ENCODE measurements at regions not wholly inside any gene's neighbourhood (a gene's known extent, or its start where the extent isn't known, plus 50 kb on each side); places are given as distances from the start of the nearest gene placed in this dataset.
A peak's percentile ranks its signal among the peaks of the same experiment; 100 is the strongest.

- Histone ChIP-seq H3K4me2 (ENCODE audit: low read length) (no peak overlapping the region), H2AFZ (ENCODE audit: low read depth, low read length) (no peak overlapping the region), H3K36me3 (replicated peaks; ENCODE audit: low read depth, low read length) (no peaks in the 10 kb centered on the region), H3K9ac (ENCODE audit: low read length) (no peak overlapping the region), H3K9me3 (ENCODE audit: insufficient read depth, low read length) (no peaks in the 10 kb centered on the region), H3K27me3 (ENCODE audit: low read depth, low read length) (no peaks in the 10 kb centered on the region), H3K4me1 (ENCODE audit: low read length) (no peaks in the 10 kb centered on the region), H3K27ac (ENCODE audit: low read length) (no peak overlapping the region), H4K20me1 (ENCODE audit: insufficient read depth, low read length) (no peaks in the 10 kb centered on the region), H3K79me2 (ENCODE audit: low read length) (no peaks in the 10 kb centered on the region), H3K4me3 (ENCODE audit: low read length) (no peak overlapping the region)
- TF ChIP-seq, protein P1, sequence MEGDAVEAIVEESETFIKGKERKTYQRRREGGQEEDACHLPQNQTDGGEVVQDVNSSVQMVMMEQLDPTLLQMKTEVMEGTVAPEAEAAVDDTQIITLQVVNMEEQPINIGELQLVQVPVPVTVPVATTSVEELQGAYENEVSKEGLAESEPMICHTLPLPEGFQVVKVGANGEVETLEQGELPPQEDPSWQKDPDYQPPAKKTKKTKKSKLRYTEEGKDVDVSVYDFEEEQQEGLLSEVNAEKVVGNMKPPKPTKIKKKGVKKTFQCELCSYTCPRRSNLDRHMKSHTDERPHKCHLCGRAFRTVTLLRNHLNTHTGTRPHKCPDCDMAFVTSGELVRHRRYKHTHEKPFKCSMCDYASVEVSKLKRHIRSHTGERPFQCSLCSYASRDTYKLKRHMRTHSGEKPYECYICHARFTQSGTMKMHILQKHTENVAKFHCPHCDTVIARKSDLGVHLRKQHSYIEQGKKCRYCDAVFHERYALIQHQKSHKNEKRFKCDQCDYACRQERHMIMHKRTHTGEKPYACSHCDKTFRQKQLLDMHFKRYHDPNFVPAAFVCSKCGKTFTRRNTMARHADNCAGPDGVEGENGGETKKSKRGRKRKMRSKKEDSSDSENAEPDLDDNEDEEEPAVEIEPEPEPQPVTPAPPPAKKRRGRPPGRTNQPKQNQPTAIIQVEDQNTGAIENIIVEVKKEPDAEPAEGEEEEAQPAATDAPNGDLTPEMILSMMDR (IDR thresholded peaks at IDR 0.05; ENCODE audit: low read depth, low read length): no peak
- TF ChIP-seq EZH2phosphoT487 (IDR thresholded peaks at IDR 0.05; ENCODE audit: low read depth): no peak
Observed at GRCh38 chr4:160159457-160159856, 1056.6 kb downstream of the RAPGEF2 start.

GRCh38 chr4:160161026-160161425 lies 1058.1 kb downstream of the RAPGEF2 start:
- Histone ChIP-seq H3K36me3 (replicated peaks; ENCODE audit: low read depth, low read length) (no peaks in the 10 kb centered on the region), H3K27me3 (ENCODE audit: low read depth, low read length) (no peaks in the 10 kb centered on the region), H4K20me1 (ENCODE audit: insufficient read depth, low read length) (no peaks in the 10 kb centered on the region), H3K27ac (ENCODE audit: low read length) (no peak overlapping the region), H2AFZ (ENCODE audit: low read depth, low read length) (no peak overlapping the region), H3K9ac (ENCODE audit: low read length) (no peak overlapping the region), H3K4me1 (ENCODE audit: low read length) (no peaks in the 10 kb centered on the region), H3K9me3 (ENCODE audit: insufficient read depth, low read length) (no peaks in the 10 kb centered on the region), H3K4me2 (ENCODE audit: low read length) (no peak overlapping the region), H3K79me2 (ENCODE audit: low read length) (no peaks in the 10 kb centered on the region), H3K4me3 (ENCODE audit: low read length) (no peak overlapping the region)
- TF ChIP-seq, protein P1 (IDR thresholded peaks at IDR 0.05; ENCODE audit: low read depth, low read length): no peak
- TF ChIP-seq EZH2phosphoT487 (IDR thresholded peaks at IDR 0.05; ENCODE audit: low read depth): no peak

DNA sequence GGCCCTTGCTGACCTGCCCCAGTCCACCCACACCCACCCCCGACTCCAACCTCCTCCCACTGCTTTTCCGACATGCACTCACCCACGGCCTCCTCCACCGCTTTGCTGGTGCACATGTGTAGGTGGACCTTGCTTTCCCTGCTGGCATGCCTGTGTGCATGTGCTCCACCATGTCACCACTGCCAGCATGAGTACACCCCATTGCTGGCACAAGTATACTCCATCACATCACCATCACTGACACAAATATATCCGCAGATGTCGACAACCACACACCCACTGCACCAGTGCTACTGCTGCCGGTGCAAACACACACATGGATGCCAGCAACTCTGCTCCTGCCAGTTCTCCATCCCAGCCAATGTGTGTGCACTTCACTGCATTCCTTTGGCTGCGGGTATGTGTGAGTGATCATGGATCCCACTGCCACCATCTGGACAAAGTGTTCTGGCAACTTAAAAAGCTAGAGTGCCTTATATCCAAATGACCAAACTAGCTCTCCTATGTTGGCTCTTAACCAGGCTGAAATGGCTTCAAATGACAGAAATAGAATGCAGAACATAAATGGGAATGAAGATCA lies 1072.3 kb downstream of the RAPGEF2 start:
- Histone ChIP-seq H3K36me3 (replicated peaks; ENCODE audit: low read depth, low read length) (no peaks in the 10 kb centered on the region), H3K4me3 (ENCODE audit: low read length) (no peak overlapping the region), H3K27me3 (ENCODE audit: low read depth, low read length) (no peaks in the 10 kb centered on the region), H3K4me2 (ENCODE audit: low read length) (no peak overlapping the region), H3K4me1 (ENCODE audit: low read length) (no peaks in the 10 kb centered on the region; the same call in 1 of the 2 replicates), H3K9me3 (ENCODE audit: insufficient read depth, low read length) (peaks cover 8% of the 10 kb centered on the region; the same call in 1 of the 2 replicates), H2AFZ (ENCODE audit: low read depth, low read length) (no peak overlapping the region), H3K9ac (ENCODE audit: low read length) (no peak overlapping the region), H3K27ac (ENCODE audit: low read length) (no peak overlapping the region), H4K20me1 (ENCODE audit: insufficient read depth, low read length) (no peaks in the 10 kb centered on the region), H3K79me2 (ENCODE audit: low read length) (no peaks in the 10 kb centered on the region)
- no peak for TF ChIP-seq EZH2phosphoT487 (IDR thresholded peaks at IDR 0.05; ENCODE audit: low read depth)
- TF ChIP-seq, protein P1 (IDR thresholded peaks at IDR 0.05; ENCODE audit: low read depth, low read length): peak; percentile 45

DNA sequence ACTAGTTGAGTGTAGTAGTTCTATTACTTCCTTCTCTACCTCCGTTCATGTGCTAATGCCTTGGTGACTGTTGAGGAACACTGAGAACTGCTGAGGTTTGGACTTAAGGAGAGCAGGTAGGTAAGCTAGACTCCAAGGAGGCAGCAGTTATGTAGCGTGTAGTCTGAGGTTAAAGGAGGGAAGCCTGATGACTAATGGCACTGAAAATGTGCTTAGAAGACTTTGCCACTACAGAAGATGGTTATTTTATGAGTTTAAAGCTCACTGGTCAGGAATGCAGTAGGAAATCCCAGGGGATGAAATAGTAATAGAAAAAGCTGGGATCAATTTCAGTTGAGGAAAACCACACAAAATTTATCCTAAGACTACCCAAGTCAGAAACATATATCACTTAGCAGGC lies 1077.3 kb downstream of the RAPGEF2 start:
- H3K27me3 ChIP-seq (ENCODE audit: low read depth, low read length): no peaks in the 10 kb centered on the region
- H3K9ac ChIP-seq (ENCODE audit: low read length): no peak overlapping the region
- H4K20me1 ChIP-seq (ENCODE audit: insufficient read depth, low read length): no peaks in the 10 kb centered on the region
- H3K4me1 ChIP-seq (ENCODE audit: low read length): no peaks in the 10 kb centered on the region; the same call in 1 of the 2 replicates
- no peak overlapping the region for H3K4me3 ChIP-seq (ENCODE audit: low read length)
- no peak overlapping the region for H2AFZ ChIP-seq (ENCODE audit: low read depth, low read length)
- no peak for TF ChIP-seq EZH2phosphoT487 (IDR thresholded peaks at IDR 0.05; ENCODE audit: low read depth)
- TF ChIP-seq, protein P1 (IDR thresholded peaks at IDR 0.05; ENCODE audit: low read depth, low read length): no peak
- no peak overlapping the region for H3K4me2 ChIP-seq (ENCODE audit: low read length)
- H3K79me2 ChIP-seq (ENCODE audit: low read length): no peaks in the 10 kb centered on the region
- no peak overlapping the region for H3K27ac ChIP-seq (ENCODE audit: low read length)
- H3K36me3 ChIP-seq (replicated peaks; ENCODE audit: low read depth, low read length): no peaks in the 10 kb centered on the region
- H3K9me3 ChIP-seq (ENCODE audit: insufficient read depth, low read length): no peaks in the 10 kb centered on the region

All from OCI-LY3 (cell line).